Left colon (tissue), 2 donors: ENCODE measurements at regions not wholly inside any gene's neighbourhood (a gene's known extent, or its start where the extent isn't known, plus 50 kb on each side); places are given as distances from the start of the nearest gene placed in this dataset.

Source experiments
- ATAC-seq: fragments of 200-7000 bp; cut with Tn5 transposase; one replicate; pipeline ENCODE4 v1.9.1; 2020; ENCODE audit warnings: mild to moderate bottlenecking, moderate library complexity
- DNase-seq, 2 donors: peaks; one replicate each; pipeline ENCODE4 v3.0.0-alpha.2; 2020
- intact Hi-C, 2 donors: fragments of 100-400 bp; cut with DNase I in 1 of 2; cut with micrococcal nuclease in 1 of 2; formaldehyde crosslinking; loops; one replicate each; pipeline versions ENCODE4 v1.11.2 to v1.14.0; 2022; cut with DNase I, micrococcal nuclease
- donor health status: DM: no; HTN: no; CAD: no.
- donor health status: DM: yes; HTN: yes; CAD: no.

DNA sequence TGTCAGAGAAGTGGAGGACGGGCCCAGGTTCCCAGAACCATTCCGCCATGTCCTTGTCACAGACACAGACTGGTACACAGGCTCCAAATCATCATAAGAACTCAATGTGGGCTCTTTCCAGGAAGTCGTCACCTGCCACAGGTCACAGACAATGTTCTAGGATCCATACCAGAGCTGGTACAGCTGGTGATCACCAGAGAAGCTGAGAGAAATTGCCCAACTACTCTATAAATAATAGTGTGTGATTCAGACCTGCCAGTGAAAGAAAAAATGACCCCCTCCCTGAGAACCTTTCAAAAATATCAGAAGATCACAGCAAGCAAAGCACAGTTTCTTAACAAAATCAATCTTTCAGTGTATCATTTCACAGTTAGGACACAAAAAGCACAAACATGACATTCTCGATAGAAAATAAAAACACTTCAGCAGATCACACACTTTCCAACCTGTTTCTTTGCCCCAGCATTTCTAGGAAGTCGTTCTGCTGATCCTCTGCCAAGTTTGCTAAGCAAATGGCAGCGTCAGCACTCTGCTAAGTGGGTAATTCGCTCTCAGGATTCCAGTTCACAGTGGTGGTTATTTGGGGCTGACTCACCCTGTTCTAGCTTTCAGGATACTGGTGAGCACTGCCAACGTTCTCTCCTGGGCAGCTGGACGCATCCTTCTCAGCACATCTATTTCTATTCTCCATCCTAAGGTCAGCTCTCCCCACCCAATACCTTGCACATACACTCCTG is 223.3 kb upstream of the SFSWAP start:
- ATAC-seq (no peak), DNase-seq (peak in 1 of 2 donors; percentile 19)
- intact Hi-C loops: no loop called here

DNA sequence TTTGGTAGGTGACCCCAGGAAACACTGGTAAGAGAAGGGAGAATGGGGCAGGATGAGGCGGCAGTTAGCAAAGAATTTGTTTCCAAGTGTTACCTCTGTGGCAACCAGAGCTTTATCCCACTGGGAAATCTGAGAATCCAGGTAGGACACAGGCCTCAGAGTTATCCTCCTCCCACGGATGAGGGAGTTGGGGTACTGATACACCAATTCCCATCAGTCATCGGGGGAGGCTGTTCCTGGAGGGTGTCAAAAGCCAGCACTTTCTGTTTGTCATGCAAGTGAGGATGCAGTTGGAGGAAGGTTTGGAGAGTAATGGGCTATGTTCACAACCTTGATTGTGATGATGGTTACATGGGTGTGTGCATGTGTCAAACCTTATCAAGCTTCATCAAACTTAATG is 221.2 kb upstream of the SFSWAP start:
- ATAC-seq: no peak
- intact Hi-C loops: no loop called here
- no peak for DNase-seq

DNA sequence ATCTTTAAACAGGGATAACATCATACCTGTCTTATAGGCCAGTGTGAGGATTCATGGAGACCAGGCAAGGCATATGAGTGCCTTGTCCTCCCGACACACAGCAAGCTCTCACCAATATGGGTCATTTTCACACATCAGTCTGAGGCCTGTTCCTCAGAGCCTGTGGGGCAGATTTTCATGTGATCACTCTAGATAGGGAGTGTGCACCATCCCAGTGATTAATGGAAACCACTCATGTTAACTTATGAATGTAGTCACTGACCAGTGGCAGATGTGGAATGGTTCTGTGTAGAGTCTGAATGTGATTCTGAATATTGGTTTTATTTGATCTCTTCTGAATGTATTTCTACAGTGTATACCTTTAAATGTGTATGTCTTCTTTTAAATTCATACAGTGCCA is 219.7 kb upstream of the SFSWAP start:
- ATAC-seq (no peak), DNase-seq (no peak)
- intact Hi-C loops: no loop called here

DNA sequence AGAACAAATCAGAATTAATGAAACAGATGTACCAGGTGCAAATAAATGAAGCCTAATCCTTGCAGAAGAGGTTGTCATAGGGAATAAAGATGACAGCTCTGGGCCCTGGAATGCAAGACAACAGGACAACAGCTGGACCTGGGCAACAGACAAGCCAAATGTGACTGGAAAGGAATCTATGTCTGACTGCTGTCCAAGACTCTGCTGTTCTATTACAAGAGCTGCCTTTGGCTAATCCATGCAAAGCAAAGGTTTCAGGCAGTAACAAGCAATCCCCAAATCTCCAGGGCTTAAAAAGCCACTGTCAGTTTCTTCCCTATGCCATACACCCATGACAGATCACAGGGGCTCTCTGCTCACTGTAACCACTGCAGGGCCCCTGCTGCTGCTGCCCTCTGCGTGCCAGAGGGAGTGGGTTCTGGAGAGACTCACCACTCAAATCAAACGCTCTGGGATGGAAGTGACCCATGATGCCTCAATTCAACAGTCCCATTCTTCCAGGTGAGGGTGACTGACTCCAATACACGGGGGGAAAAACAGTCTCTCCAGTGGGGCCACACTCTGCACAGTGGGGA is 218.9 kb upstream of the SFSWAP start:
- ATAC-seq: no peak
- no peak for DNase-seq
- intact Hi-C loops: no loop called here

DNA sequence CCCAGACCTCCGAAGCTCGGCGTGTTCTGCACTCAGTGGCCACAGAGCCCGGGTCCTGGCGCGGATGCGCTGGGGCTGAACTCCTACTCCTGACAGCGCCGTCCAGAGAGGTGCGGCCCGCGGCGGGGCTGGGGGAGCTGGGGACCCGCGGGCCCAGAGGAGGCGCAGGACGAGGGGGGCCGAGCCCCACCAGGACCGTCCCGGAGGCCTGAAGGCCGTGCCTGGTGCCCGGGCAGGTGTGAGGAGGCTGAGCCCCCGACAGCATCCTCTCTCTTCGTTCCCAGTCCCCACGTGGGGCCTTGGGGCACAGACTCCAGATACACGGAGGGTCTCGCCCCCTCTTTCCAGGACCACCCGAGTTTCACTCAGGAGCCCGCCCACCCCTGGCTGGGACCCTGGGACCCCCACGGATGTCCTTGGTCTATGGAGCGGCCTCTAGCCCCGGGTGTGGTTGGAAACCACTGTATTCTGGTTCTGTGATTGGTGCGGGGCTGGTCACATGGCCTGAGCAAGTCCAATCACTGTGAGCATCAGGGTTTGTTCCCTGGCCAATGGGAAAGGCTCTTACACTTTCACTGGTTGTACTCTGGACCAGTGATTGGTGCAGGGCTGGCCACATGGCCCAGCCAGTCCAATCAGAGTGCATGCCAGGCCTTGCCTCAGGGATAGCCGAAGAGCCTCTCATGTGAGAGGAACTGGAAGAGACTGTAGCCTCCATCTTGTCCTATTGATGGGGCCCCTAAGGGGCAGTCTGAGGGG is 217.6 kb upstream of the SFSWAP start:
- DNase-seq (no peak), ATAC-seq (no peak)
- intact Hi-C loops: no loop called here

DNA sequence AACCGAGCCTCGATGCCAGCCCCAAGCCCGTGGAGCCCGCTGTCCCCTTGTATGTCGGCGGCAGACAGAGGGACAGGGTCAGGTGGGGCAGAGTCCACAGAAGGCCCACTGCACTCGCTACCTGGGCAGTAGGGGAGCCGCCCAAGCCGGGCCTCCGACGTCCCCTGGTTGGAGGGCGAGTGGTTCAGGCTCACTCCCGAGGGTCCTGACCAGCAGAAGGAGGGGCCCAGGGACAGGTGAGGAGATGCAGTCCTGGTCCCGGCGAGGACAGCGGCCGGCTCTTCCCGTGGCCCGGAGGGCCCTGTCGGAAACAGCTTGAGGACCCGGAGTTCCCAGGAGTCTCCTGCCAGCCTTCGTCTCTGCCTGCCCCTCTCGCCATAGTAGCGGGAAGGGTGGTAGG is 216.7 kb upstream of the SFSWAP start:
- DNase-seq (no peak), ATAC-seq (no peak)
- intact Hi-C loops: no loop called here

DNA sequence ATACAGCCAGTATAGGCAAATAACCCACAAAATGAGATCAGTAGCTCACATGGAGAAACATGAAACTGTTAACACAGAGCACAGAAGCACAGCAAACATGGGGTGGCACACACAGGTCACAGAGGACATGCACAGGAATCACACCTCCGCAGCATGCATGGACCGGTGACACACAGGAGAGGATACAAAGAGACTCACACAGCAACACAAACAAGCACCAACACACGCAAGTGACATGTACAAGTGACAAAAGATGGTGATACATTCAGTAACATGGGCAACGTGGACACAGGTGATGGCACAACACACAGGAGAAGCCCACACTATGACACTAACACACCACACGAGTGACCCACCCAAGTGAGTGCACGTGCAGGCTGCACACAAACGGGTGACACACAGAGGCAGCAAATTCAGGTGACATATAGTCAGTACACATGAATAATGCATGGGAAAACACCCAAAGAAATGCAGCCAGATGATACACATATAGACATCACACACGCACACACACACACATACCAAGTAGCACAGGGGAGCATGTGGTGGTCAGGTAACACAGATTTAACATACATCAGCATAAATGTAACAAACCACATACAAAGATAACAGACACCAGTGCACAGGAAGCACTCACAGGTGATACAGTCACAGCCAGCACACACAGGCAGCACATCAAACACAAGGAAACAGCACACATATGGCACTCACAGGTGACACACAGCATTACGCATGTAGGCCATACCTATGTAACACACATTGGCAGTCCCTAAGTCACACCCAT is 216.0 kb upstream of the SFSWAP start:
- ATAC-seq (no peak), DNase-seq (no peak)
- intact Hi-C loops: no loop called here

DNA sequence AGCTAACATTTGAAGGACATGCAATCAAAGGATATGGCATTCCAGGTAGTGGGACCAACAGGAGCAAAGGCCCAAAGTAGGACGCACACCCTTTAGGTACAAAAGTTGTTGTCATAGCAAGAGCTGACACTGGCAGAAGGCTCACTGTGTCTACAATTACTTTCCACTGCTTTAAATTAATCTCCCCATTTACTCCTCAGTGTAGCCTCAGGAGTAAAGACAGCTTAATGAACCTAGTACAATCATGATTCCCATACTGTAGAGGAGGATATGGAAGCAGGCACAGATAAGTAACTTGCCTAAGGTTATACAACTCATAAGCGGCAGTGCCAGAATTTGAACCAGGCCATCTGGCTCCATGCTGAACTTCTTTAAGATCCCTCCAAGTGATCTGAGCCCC is 212.9 kb upstream of the SFSWAP start:
- DNase-seq (no peak), ATAC-seq (no peak)
- intact Hi-C loops: no loop called here

DNA sequence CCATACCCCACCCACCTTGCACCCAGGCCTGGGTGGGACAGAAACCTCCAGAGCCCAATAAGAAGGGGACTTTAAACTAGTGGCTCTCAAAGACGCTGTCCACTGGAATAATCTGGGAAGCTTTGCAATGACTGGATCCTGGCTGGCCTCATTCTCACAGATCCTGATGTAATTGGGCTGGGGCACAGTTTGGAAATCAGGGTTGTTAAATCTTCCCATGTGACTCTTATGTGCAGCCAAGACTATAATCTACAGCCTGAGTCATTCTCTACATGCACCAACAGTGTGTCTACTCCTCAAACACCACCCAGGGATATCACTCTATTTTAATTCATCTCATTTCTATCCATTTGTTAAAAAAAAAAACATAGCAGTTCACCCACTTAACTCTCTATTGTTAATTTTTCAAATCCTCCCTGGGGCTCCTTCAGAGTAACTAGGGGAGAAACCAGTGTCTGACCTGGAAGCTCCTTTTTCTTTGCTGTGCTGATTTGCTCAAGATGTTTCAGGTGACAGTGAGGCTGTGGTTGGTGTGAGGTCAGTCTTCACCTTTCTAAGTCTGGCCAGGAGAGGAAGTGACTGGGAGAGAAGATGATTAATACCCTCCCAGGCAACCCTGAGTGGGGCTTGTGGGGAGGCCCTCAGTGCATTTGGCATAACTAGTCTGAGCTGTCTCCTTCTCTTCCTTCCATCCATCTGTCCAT is 211.6 kb upstream of the SFSWAP start:
- no peak for ATAC-seq
- intact Hi-C loops: no loop called here
- DNase-seq: no peak

DNA sequence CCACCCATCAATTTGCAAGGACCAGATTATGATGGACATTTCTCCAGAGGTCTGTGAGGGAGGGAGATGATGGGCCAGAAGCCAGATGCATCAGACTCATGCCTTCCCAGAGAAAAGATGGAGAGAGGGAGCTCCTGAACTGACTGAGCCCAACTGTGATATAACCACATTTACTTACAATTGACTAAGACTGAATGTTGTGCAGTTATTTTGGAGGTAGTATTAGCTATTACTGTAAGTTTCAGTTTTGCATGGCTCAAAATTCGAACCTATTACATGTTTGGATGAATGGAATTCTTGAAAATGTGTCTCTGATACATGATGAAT is 211.1 kb upstream of the SFSWAP start:
- intact Hi-C loops: no loop called here
- DNase-seq (no peak), ATAC-seq (no peak)

DNA sequence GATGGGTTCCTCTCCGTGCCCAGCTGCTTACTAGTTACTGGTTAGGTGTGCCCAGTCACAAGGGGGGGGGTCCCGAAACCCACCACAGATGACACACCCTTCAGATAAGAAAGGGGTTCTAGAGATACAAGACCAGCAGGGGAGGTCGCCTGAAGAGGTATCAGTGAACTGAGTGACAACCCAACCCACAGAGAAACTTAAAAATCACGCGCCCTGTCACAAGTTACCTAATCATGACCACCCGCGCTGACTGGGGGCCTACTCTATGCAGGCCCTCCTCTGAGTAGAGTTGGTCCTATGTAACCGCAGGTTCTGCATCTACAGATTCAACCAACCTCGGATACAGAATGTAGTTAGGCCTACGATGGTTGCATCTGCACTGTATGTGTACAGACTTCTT is 210.3 kb upstream of the SFSWAP start:
- intact Hi-C loops: no loop called here
- ATAC-seq (no peak), DNase-seq (no peak)

DNA sequence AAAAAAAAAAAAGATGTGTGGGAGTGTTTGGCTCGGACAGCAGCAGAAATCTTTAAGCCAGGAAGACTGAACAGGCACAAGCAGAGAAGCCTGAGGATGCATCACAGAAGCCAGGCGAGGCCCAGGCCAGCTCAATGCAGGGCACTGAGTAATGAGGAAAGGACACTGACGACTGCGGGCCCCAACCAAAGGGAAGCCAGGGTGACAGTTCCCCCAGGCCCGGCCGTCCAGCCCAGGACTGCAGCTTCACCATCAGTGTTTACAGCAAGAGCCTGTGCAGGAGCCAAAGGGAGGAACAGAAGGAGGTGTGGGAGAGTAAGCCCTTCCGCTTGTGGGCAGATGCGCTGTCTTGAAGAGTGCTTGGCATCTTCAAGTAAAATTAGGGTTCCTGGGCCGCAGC is 205.3 kb upstream of the SFSWAP start:
- ATAC-seq (no peak), DNase-seq (no peak)
- intact Hi-C loops: no loop called here

DNA sequence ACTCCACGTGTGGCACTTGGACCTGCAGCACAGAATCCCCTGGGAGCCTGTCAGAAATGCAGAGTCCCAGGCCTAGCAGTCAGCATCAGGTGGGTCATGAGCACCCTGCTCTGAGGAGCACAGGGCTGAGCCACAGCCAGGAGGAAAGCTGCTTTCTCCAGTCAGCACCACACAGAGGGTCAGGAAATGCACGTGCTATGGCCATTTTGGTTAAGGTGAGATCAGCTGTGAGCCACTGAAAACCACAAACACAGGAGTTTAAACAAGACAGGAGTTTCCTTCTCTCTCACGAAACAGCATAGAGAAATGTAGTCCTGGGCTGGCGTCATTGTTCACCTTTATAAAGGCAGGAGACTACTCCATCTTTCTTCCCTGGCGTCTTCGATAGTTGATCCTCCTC is 204.5 kb upstream of the SFSWAP start:
- intact Hi-C loops: no loop called here
- DNase-seq: no peak
- ATAC-seq: no peak

DNA sequence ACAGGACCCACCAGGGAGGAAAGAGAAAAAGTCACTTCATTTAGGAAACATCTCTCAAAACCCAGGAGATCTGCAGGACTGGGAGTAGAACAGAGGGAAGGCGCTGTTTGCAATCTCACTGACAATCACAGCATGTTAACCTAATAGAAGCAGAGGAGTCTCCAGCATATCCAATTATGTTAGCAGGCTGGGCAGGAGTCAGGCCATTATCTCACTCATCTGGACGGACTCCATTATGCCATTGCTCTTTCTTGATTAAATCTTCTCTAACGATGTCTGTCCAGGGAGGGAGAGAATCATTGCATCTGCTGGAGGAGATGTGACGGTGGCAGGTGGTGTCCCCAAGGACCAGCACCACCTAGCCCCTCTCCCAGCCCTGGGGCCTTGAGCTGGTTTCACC is 203.8 kb upstream of the SFSWAP start:
- intact Hi-C loops: no loop called here
- no peak for DNase-seq
- no peak for ATAC-seq

DNA sequence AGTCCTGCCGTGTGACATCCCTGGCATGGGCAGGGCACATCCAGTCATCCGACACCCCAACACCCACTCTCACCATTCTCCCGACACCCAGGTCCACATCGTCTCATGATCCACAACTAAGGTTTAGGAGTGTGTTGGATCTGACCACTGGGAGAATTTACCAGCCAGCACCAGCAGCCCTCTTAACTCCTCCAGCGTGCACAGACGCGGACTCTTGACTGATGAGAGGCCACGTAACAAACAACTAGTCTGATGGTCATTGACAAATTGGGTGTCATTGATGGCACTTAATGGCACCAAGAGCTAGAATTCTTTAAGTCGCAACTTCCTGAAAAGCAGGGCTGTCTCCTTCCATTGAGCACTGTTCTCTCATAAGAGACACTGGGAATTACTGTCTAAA is 203.0 kb upstream of the SFSWAP start:
- intact Hi-C loops: no loop called here
- no peak for DNase-seq
- ATAC-seq: no peak

DNA sequence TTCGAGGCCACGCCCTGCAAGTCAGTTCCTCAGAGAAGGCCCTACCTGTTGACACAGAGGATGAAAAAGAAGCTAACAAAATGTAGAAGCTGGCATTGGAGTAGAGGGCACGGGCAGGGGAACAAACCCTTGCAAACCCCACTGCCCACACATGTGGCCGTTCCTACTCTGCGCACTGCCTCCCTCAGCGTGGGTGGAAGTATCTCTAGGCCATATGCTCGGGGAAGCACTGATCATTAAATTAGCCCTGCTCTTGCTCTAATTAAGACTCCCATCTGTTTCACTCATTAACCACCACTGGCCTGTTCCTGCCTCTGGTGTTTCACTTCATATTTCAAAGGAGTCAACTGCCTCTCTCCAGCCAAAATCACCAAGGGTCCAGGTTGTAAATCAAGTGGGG is 201.2 kb upstream of the SFSWAP start:
- DNase-seq: no peak
- intact Hi-C loops: no loop called here
- no peak for ATAC-seq

DNA sequence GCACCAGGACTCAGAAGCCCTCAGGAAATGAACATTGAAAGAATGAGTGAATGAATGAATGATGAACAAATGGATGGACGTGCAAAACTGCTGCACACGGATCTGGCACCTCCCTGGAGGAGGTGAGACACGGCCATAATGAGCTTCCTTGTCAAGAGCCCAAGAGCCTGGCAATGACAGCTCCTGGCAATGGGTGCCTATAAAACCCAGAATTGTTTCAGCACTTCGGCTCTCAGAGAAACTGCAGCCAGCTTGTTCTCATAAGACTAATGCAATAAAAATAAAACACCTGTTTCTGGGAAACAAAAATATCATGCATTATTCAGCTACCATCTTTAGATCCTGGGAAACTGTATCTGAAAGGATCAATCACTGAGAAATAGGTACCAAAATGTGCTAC is 200.5 kb upstream of the SFSWAP start:
- ATAC-seq (no peak), DNase-seq (no peak)
- intact Hi-C loops: no loop called here

DNA sequence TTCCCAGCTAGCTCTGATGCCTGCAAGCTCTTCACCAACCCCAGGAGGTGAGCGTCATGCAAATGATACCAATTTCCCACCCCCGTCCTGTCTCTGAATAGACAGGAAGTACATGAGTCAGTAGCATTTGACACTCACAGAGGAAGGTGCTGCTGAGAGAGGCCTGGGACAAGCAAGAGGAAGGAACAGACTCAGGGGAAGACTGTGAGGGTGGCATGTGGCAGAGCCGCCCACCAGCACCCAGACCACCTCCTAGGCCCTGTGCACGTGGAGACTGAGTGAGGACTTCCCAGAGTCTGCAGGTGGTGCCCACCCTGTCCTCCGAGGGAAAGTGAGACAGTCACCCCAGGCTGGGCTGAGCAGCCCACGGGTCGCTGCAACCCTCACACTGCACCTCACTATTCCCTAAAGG is 199.5 kb upstream of the SFSWAP start:
- DNase-seq (no peak), ATAC-seq (no peak)
- intact Hi-C loops: no loop called here

DNA sequence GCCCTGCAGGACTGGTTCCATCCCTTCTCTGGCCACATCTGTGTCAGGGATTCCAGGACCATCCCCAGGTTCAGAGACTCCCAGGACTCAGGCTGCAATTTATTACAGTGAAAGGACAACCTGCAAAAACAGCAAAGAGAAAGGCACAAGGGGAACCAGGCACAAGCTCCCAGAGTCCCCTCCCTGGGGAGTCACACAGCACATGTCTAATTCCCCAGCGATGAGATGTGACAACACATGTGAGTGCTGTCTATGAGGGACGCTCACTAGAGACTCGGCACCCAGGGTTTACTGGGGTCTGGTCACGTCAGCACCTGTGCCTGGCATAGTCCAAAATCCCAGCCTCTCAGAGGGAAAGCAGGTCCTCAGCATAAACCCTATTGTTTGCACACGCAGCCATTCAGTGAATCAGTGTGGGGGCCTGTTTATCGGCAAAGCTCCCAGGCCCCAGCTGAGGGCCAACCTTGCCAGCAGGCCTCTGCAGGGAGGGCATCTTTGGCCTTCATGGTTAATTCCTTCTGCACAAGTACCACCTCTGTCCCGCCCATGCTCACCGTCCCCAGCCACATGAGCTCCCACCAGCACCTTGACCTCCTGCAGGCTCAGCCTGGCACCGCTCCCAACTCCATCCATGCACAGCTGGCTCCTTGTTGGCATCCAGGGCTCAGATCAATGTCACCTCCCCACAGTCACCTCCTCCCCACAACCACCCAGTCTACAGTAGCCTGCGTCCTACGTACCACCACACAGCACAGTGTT is 198.9 kb upstream of the SFSWAP start:
- no peak for ATAC-seq
- intact Hi-C loops: no loop called here
- DNase-seq: no peak
